ENCODE measurements at regions not wholly inside any gene's neighbourhood (a gene's known extent, or its start where the extent isn't known, plus 50 kb on each side); places are given as distances from the start of the nearest gene placed in this dataset.

GRCh38 chr10:36591436-36591835 is 534.0 kb upstream of the ANKRD30A start:
- no peak overlapping the region for H3K4me2 ChIP-seq
- DNase-seq = no peak
- no peaks in the 10 kb centered on the region for H3K9me2 ChIP-seq (ENCODE audit: insufficient read depth)
- no peaks in the 10 kb centered on the region for H3K36me3 ChIP-seq (ENCODE audit: low read depth)
- ChIA-PET POLR2A (ENCODE audit: unreplicated experiment) (no interaction called here), CTCF (no interaction called here)
- intact Hi-C loops (cut with micrococcal nuclease; ENCODE audit: unreplicated experiment) = no loop called here
- H2AFZ ChIP-seq = no peak overlapping the region
- H4K20me1 ChIP-seq (ENCODE audit: insufficient read depth) = no peaks in the 10 kb centered on the region
- TF ChIP-seq EZH2 (IDR thresholded peaks at IDR 0.05; ENCODE audit: low read depth) = no peak
- TF ChIP-seq, protein P1, sequence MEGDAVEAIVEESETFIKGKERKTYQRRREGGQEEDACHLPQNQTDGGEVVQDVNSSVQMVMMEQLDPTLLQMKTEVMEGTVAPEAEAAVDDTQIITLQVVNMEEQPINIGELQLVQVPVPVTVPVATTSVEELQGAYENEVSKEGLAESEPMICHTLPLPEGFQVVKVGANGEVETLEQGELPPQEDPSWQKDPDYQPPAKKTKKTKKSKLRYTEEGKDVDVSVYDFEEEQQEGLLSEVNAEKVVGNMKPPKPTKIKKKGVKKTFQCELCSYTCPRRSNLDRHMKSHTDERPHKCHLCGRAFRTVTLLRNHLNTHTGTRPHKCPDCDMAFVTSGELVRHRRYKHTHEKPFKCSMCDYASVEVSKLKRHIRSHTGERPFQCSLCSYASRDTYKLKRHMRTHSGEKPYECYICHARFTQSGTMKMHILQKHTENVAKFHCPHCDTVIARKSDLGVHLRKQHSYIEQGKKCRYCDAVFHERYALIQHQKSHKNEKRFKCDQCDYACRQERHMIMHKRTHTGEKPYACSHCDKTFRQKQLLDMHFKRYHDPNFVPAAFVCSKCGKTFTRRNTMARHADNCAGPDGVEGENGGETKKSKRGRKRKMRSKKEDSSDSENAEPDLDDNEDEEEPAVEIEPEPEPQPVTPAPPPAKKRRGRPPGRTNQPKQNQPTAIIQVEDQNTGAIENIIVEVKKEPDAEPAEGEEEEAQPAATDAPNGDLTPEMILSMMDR (conservative IDR thresholded peaks at IDR 0.05) = no peak
- H3K9me3 ChIP-seq (ENCODE audit: insufficient read depth, low read depth) = no peaks in the 10 kb centered on the region
- no peaks in the 10 kb centered on the region for H3K27me3 ChIP-seq (ENCODE audit: insufficient read depth, low read depth)
- no peaks in the 10 kb centered on the region for H3F3A ChIP-seq (ENCODE audit: insufficient read depth, low read depth)
- H3K4me3 ChIP-seq = no peak overlapping the region
- no peaks in the 10 kb centered on the region for H3K79me2 ChIP-seq (ENCODE audit: low read depth)
- H3K4me1 ChIP-seq (replicated peaks; ENCODE audit: insufficient read depth) = no peaks in the 10 kb centered on the region
- no TSS peak for BruUV-seq (replicated peaks)
- no peak overlapping the region for H3K27ac ChIP-seq

DNA sequence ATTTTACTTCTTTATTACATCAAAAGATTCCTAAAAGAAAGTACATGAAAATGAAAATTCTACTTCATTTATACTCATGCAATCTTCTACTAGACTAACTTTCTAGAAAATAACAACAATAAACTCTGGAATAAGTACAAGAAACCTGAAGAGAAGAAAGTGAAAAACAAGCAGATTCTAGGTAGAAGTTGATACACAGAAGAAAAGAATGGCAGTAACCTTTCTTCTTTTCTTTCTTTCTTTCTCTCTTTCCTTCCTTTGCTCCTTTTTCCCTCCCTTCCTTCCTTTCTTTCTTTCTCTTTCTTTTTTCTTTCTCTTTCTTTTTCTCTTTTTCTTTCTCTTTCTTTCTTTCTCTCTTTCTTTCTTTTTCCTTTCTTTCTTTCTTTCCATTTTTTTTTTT is 541.7 kb upstream of the ANKRD30A start:
- no TSS peak for BruUV-seq (replicated peaks)
- Histone ChIP-seq H3K27me3 (ENCODE audit: insufficient read depth, low read depth) (no peaks in the 10 kb centered on the region), H3K4me3 (no peak overlapping the region), H3K9me3 (ENCODE audit: insufficient read depth, low read depth) (no peaks in the 10 kb centered on the region), H3K4me2 (no peak overlapping the region), H4K20me1 (ENCODE audit: insufficient read depth) (no peaks in the 10 kb centered on the region), H3K79me2 (ENCODE audit: low read depth) (no peaks in the 10 kb centered on the region), H3K36me3 (ENCODE audit: low read depth) (no peaks in the 10 kb centered on the region), H2AFZ (no peak overlapping the region), H3K9me2 (ENCODE audit: insufficient read depth) (no peaks in the 10 kb centered on the region), H3F3A (ENCODE audit: insufficient read depth, low read depth) (no peaks in the 10 kb centered on the region), H3K27ac (no peak overlapping the region), H3K4me1 (replicated peaks; ENCODE audit: insufficient read depth) (no peaks in the 10 kb centered on the region)
- intact Hi-C loops (cut with micrococcal nuclease; ENCODE audit: unreplicated experiment) = no loop called here
- CTCF ChIA-PET = no interaction called here
- TF ChIP-seq EZH2 (IDR thresholded peaks at IDR 0.05; ENCODE audit: low read depth) = no peak
- TF ChIP-seq, protein P1 (conservative IDR thresholded peaks at IDR 0.05) = no peak
- POLR2A ChIA-PET (ENCODE audit: unreplicated experiment) = no interaction called here
- no peak for DNase-seq

- no peaks in the 10 kb centered on the region for H3K4me1 ChIP-seq (replicated peaks; ENCODE audit: insufficient read depth)
- H3K27me3 ChIP-seq (ENCODE audit: insufficient read depth, low read depth) = peaks cover 6% of the 10 kb centered on the region; the same call in 1 of the 2 replicates
- no peaks in the 10 kb centered on the region for H3K79me2 ChIP-seq (ENCODE audit: low read depth)
- H3K9me3 ChIP-seq (ENCODE audit: insufficient read depth, low read depth) = no peaks in the 10 kb centered on the region
- H3K36me3 ChIP-seq (ENCODE audit: low read depth) = no peaks in the 10 kb centered on the region
- intact Hi-C loops (cut with micrococcal nuclease; ENCODE audit: unreplicated experiment) = no loop called here
- DNase-seq = no peak
- H3K4me3 ChIP-seq = no peak overlapping the region
- H3K27ac ChIP-seq = no peak overlapping the region
- no peaks in the 10 kb centered on the region for H4K20me1 ChIP-seq (ENCODE audit: insufficient read depth)
- no peaks in the 10 kb centered on the region for H3K9me2 ChIP-seq (ENCODE audit: insufficient read depth)
- H3F3A ChIP-seq (ENCODE audit: insufficient read depth, low read depth) = no peaks in the 10 kb centered on the region
- H3K4me2 ChIP-seq = no peak overlapping the region
- H2AFZ ChIP-seq = no peak overlapping the region
- no TSS peak for BruUV-seq (replicated peaks)
- no peak for TF ChIP-seq EZH2 (IDR thresholded peaks at IDR 0.05; ENCODE audit: low read depth)
- TF ChIP-seq, protein P1 (conservative IDR thresholded peaks at IDR 0.05) = no peak
- ChIA-PET POLR2A (ENCODE audit: unreplicated experiment) (no interaction called here), CTCF (no interaction called here)
Observed at GRCh38 chr10:36581237-36581636, 544.2 kb upstream of the ANKRD30A start.
